A673 (cell line): ENCODE measurements at regions not wholly inside any gene's neighbourhood (a gene's known extent, or its start where the extent isn't known, plus 50 kb on each side); places are given as distances from the start of the nearest gene placed in this dataset.

Experiments
- BruUV-seq: library from RNA; stranded (reverse); fragments of 400-500 nt; replicated peaks from 2 replicates; lab custom pipeline; 2021; lab: Mats Ljungman, UMichigan
- CTCF ChIA-PET: fragments of 300-600 bp; sonication (Branson Sonifier 250); formaldehyde crosslinking; loops from one replicate; lab custom pipeline; 2022; ENCODE audit warnings: antibody characterized with exemption; lab: Charles Lee
- POLR2A ChIA-PET: fragments of 300-600 bp; sonication (Branson Sonifier 250); formaldehyde crosslinking; loops from one replicate; lab custom pipeline; 2022; ENCODE audit warnings: antibody characterized with exemption; ENCODE audit not compliant: low non-redundant PET; lab: Charles Lee
- DNase-seq: peaks from one replicate; pipeline ENCODE4 v3.0.0-alpha.2; 2015; ENCODE audit warnings: low spot score
- H3K27ac ChIP-seq: fragments of 200-600 bp; sonication (generic); 2 replicates; pipeline ENCODE4 v1.5.1; 2016; ENCODE audit warnings: mixed run types, low read depth, mild to moderate bottlenecking, mixed read lengths, antibody characterized with exemption, low read length; ENCODE audit not compliant: poor library complexity, severe bottlenecking
- H3K27me3 ChIP-seq: fragments of 200-600 bp; sonication (generic); replicated peaks from 2 replicates; pipeline ENCODE4 v1.6.1; 2017; ENCODE audit warnings: mixed run types, low read depth, mild to moderate bottlenecking, mixed read lengths, antibody characterized with exemption, low read length; ENCODE audit not compliant: insufficient read depth, poor library complexity
- H3K36me3 ChIP-seq: fragments of 200-600 bp; sonication (generic); 2 replicates; pipeline ENCODE4 v1.6.1; 2016; ENCODE audit warnings: mixed run types, mild to moderate bottlenecking, mixed read lengths, antibody characterized with exemption, low read length; ENCODE audit not compliant: insufficient read depth, poor library complexity, severe bottlenecking
- H3K4me1 ChIP-seq: fragments of 200-600 bp; sonication (generic); 2 replicates; pipeline ENCODE4 v1.6.1; 2017; ENCODE audit warnings: mixed run types, mild to moderate bottlenecking, mixed read lengths, antibody characterized with exemption, low read length; ENCODE audit not compliant: insufficient read depth, poor library complexity, severe bottlenecking
- H3K4me3 ChIP-seq: fragments of 200-600 bp; sonication (generic); 2 replicates; pipeline ENCODE4 v1.5.1; 2016; ENCODE audit warnings: low read depth, mixed run types, mild to moderate bottlenecking, mixed read lengths, low read length; ENCODE audit not compliant: poor library complexity, severe bottlenecking
- H3K9me3 ChIP-seq: fragments of 200-600 bp; sonication (generic); 2 replicates; pipeline ENCODE4 v1.6.1; 2016; ENCODE audit warnings: mixed run types, low read depth, mild to moderate bottlenecking, mixed read lengths, antibody characterized with exemption, low read length; ENCODE audit not compliant: poor library complexity, severe bottlenecking
- EZH2 ChIP-seq: fragments of 200-600 bp; sonication (generic); IDR thresholded peaks from 2 replicates; pipeline ENCODE4 v1.6.1; 2017; ENCODE audit warnings: borderline replicate concordance, low read depth, mild to moderate bottlenecking, mixed read lengths, antibody characterized with exemption, low read length; ENCODE audit not compliant: poor library complexity, severe bottlenecking
- intact Hi-C: fragments of 100-400 bp; cut with micrococcal nuclease; formaldehyde crosslinking; loops from one replicate; pipeline ENCODE4 v1.10.0; 2022; ENCODE audit not compliant: unreplicated experiment
- TF ChIP-seq, protein P1 (sequence below): fragments of 300-800, 200-600 bp; sonication (generic); conservative IDR thresholded peaks from 2 replicates; pipeline ENCODE4 v1.5.1; 2017; ENCODE audit warnings: low read depth, mild to moderate bottlenecking, antibody characterized with exemption, low read length, moderate library complexity, mixed read lengths

DNA sequence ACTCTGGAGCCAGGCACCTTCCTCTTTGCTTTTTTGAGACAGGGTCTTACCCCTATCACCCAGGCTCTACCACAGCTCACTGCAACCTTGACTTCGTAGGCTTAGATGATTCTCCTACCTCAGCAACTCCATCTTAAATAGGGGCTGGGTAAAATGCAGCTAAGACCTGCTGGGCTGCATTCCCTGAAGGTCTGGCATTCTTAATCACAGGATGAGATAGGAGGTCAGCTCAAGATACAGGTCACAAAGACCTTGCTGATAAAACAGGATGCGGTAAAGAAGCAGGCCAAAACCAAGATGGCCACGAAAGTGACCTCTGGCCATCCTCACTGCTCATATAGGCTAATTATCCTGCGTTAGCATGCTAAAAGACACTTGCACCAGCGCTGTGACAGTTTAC is 770.8 kb upstream of the PRKX start:
- intact Hi-C loops: no loop called here
- H3K36me3 ChIP-seq: no peaks in the 10 kb centered on the region
- BruUV-seq: no TSS peak
- TF ChIP-seq EZH2: no peak
- TF ChIP-seq, protein P1, sequence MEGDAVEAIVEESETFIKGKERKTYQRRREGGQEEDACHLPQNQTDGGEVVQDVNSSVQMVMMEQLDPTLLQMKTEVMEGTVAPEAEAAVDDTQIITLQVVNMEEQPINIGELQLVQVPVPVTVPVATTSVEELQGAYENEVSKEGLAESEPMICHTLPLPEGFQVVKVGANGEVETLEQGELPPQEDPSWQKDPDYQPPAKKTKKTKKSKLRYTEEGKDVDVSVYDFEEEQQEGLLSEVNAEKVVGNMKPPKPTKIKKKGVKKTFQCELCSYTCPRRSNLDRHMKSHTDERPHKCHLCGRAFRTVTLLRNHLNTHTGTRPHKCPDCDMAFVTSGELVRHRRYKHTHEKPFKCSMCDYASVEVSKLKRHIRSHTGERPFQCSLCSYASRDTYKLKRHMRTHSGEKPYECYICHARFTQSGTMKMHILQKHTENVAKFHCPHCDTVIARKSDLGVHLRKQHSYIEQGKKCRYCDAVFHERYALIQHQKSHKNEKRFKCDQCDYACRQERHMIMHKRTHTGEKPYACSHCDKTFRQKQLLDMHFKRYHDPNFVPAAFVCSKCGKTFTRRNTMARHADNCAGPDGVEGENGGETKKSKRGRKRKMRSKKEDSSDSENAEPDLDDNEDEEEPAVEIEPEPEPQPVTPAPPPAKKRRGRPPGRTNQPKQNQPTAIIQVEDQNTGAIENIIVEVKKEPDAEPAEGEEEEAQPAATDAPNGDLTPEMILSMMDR: no peak
- H3K27ac ChIP-seq: no peak overlapping the region
- peaks cover 4% of the 10 kb centered on the region for H3K4me1 ChIP-seq
- no peak overlapping the region for H3K4me3 ChIP-seq
- CTCF ChIA-PET: no interaction called here
- no peak for DNase-seq
- no peaks in the 10 kb centered on the region for H3K9me3 ChIP-seq
- H3K27me3 ChIP-seq: no peaks in the 10 kb centered on the region
- POLR2A ChIA-PET: no interaction called here

DNA sequence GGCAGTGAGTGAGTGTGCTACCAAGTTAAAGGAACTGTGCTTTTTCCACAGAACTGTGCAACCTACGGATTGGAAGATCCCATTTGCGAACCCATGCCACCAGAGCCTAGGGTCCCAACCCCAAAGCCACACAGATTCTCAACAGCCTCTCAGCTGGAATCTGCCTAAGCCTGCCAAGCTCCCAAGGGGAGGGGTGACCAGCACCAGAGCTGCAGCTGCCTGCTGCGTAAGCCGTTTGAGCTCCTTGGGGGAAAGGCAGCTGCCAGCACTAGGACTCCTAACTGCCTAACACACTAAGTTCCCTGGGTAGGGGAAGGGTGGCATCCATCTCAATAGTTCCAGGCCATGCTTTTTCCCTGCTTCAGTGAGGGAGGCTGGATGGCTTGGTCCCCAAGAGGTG is 738.1 kb upstream of the PRKX start:
- TF ChIP-seq, protein P1: no peak
- TF ChIP-seq EZH2: no peak
- no peak for DNase-seq
- ChIA-PET CTCF (no interaction called here), POLR2A (no interaction called here)
- Histone ChIP-seq H3K27ac (no peak overlapping the region), H3K9me3 (no peaks in the 10 kb centered on the region), H3K4me1 (no peaks in the 10 kb centered on the region), H3K4me3 (no peak overlapping the region), H3K36me3 (no peaks in the 10 kb centered on the region), H3K27me3 (no peaks in the 10 kb centered on the region)
- BruUV-seq: no TSS peak
- intact Hi-C loops: no loop called here

DNA sequence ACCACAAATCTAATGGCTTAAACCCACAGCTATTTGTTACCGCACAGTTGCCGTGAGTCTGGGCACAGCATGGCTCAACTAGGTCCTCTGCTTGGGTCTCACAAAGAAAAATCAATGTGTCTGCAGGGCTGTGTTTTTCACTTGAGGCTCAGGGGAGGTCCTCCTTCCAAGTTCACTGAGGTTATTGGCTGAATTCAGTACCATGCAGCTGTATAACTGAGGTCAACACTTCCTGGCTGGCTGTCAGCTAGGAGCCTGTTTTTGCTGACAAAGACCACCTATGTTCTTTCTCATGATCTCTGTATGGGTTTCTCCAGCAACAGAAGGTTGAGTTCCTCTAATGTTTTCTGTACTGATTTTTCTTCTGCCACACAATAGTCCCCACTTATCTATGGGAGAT is 736.7 kb upstream of the PRKX start:
- H3K27me3 ChIP-seq: no peaks in the 10 kb centered on the region
- no peak overlapping the region for H3K4me3 ChIP-seq
- no peak overlapping the region for H3K27ac ChIP-seq
- TF ChIP-seq, protein P1: no peak
- TF ChIP-seq EZH2: no peak
- ChIA-PET POLR2A (no interaction called here), CTCF (no interaction called here)
- no TSS peak for BruUV-seq
- no peak for DNase-seq
- no peaks in the 10 kb centered on the region for H3K9me3 ChIP-seq
- intact Hi-C loops: no loop called here
- no peaks in the 10 kb centered on the region for H3K36me3 ChIP-seq
- no peaks in the 10 kb centered on the region for H3K4me1 ChIP-seq
